ENCODE measurements at regions not wholly inside any gene's neighbourhood (a gene's known extent, or its start where the extent isn't known, plus 50 kb on each side); places are given as distances from the start of the nearest gene placed in this dataset.

DNA sequence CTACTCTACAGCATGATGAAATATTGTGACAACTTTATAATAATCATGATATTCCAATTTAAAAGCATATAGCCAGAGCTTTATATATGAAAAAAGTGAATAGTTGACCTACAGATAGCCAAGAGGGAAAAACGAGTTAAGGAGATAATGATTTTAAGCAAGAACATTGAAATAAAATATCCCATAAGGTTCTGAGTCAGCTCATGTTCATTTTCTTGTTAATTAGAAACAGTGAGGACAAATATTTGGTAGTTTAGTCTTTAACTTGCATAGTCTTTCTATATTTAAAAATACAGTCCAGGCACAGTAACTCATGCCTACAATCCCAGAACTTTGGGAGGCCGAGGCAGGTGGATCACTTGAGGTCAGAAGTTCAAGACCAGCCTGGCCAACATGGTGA lies 55.8 kb upstream of the CDH6 start:
- DNase-seq (ENCODE audit: low read depth in 2 of 2) = no peak

- no peak for DNase-seq (ENCODE audit: low read depth in 2 of 2)
These were observed 57.9 kb upstream of the CDH6 start for GRCh38 chr5:31135542-31135941.

DNA sequence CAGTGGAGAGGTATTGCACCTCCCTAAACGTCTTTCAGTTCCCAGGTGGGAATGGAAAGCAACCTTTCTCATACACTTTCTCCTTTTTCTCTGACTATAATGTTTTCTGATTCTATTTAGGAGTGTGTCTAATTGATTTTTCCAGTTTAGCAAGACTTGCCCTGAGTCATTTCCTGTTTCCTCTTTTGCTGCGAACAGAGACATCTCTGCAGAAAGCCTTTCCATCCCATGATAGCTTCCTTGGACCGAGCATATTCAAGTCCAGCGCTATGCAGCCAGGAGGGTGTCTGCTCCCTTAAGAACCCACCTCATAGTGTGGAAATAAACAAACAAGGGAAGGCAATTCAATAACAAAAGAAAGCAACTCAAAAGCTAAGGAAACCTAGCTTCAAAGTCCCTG lies 60.0 kb upstream of the CDH6 start:
- no peak for DNase-seq (ENCODE audit: low read depth in 2 of 2)

DNA sequence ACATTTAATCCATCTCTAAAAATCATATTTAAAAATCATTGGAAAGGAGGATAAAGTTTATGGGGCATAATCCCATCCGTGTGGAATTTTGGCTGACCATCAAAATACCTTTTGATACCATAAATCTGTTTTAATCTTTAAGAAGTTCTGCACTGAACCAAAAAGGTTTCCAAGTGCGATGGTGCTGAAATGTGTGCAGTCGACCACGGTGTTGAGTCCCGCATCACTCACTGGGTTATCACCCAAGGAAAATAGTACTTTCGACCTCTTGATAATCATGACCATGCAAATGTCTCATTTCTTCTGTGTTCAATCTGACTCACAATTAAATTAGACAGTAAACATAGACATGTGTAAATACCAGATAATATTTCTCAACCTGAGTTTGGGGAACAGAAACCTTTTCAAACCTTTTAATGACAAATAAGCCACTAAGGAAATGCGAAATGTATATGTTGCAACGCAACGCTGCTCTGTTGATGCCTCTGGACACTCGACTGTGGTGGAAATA lies 62.0 kb upstream of the CDH6 start:
- DNase-seq (ENCODE audit: low read depth in 2 of 2) = no peak

DNA sequence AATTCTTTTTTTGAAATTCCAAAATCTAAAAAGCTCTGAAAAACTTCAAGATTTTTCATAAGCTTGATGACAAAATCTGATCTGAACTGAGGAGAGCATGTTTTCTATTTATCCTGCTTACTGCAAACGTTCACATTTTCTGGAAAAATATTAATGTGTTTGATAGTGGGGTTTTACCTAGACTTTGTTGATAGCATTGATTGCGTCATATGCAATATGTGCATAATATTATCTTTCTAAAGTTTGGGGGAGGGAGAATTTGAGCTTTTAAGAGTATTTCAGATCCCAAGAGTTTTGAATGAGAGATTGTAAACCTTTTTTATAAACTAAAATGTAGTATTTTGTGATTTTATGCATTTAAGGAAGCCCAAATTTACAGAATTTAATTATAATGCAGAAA lies 62.8 kb upstream of the CDH6 start:
- DNase-seq (ENCODE audit: low read depth in 2 of 2) = no peak

DNA sequence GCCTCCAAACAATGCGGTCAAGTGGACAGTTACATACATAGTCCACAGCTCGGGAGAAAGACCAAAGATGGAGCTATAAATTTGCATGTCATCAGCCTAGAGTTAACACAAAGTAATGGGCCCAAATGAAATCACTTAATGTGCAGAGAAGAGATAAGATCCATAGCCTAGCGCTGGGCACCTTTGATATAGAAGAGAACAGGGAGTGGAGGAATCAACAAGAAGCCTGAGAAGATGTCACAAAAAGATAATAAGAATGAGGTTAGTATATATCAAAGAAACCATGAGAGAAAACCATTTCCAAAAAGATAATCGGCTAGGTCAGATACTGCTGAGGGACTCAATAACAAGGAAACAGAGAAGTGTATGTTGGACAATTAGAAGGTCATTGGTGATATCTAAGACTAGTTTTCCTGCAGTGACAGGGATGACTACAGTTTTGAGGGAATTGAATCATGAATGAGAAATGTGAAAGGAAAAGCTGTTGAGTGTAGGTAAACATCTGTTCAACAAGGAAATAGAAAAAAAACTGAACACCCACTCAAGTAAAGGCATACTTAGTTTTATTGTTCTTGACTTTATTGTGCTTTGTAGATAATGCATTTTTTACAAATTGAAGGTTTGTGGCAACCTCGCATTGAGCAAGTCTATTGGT lies 68.7 kb upstream of the CDH6 start:
- no peak for DNase-seq (ENCODE audit: low read depth in 2 of 2)

DNA sequence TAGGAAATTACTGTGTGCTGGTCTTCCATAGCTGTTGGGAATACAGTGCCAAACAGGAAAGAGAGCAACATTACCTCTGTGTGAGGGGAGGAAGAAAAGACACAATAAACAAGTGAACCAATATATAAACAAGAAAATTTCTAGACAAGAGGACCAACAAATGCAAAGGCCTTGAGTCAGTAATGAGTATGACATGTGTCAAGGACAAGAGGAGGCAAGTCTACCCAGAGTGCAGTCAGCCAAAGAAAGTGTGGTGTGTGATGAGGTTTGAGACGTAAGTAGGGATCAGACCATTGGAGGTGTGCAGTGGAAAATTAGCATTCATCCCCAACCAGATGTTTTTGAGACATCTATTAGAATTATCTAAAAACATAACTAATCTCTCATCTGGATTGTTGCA lies 69.5 kb upstream of the CDH6 start:
- DNase-seq (ENCODE audit: low read depth in 2 of 2) = no peak

DNA sequence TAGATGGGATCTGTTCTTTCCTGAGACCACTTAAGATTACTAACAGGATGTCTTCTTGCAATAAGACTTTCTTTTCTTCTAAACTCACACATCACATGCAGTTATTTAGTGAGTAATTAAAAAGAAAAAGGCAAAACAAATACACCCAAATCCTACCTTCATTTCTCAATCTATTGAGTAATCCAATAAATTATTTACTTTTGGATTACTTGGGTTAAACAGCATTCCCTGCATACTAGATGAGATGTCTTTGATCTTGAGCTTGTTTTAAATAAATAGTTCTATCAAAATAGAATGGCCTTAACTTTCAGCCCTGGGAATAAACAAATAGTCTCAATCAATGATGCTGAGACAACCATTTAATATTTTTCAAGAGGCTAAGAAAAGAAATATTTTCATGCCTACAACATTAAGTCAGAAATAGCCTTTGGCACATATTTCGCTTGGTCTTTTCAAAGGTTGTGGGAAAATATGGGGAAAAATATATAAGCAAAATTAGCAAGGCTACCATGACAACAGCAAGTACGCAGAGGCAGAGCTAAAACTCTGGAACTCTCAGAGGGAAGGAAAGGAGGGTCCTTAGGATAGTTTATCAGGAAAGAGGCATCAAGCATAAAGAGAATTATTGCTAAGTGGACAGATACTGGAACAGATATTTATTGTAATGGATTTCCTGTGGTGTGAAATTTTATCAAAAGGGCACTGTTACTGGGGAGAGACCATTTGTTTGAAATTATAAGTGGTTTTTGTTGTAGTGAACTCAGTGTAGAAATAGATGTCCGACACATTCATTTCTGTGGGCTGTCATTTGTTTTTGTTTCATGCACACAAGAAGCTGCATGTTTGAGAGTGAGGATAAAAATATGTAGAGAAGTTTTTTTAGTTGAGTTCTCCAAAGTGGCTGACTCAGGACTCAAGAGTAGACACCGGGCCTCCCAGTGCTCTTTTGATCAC lies 70.2 kb upstream of the CDH6 start:
- no peak for DNase-seq (ENCODE audit: low read depth in 2 of 2)

DNA sequence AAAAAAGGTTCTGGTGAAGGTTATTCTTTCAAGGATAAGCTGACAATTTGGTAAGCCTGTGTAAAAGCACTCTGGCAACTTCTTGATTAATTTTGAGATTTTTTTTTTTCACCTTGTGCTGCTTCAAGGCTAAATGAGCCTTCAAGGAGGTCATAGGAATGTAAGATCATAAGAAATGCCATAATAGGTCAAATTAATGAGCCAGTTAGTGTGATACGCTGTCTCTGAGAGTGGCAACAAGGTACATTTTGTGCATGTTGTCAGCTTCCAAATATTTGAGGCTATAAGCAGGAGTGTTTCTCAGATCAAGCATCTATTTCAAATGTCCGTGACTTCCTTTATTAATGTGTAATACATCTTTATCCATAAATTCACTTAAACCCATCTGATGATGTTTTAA lies 72.3 kb upstream of the CDH6 start:
- no peak for DNase-seq (ENCODE audit: low read depth in 2 of 2)

GRCh38 chr5:31120642-31120948 lies 72.9 kb upstream of the CDH6 start:
- no peak for DNase-seq (ENCODE audit: low read depth in 2 of 2)

DNA sequence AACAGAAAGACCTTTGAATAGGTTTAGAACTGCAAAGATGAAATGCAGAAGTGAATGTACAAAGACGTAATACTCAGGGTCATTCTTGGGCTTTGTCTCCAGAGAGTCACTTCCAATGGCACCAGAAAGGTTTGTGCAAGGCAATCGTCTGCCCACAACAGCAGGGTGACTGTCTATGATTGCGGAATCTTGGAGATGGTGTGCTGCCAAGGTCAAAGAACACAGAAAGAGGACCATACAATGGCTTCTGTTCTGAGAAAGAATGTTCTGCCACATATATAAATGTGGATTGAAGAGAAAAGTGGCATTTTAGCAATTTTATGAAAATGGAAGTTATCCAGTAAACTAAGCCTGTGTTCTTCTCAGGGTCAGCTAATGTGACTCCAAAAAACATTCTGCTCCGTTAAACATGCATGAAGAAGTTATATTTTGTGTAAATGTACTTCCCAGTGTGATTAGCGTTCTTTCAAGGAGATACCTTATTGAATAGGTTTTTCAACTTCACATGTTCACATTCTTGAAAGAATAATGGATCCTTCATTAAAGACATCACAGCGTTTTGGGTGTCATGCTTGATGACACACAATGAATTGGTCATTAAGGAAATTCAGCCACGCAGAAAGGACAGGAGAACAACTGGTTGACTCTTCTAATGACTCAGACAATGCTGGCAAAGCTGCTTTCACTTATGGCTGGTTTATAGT lies 73.4 kb upstream of the CDH6 start:
- DNase-seq (ENCODE audit: low read depth in 2 of 2) = no peak

DNA sequence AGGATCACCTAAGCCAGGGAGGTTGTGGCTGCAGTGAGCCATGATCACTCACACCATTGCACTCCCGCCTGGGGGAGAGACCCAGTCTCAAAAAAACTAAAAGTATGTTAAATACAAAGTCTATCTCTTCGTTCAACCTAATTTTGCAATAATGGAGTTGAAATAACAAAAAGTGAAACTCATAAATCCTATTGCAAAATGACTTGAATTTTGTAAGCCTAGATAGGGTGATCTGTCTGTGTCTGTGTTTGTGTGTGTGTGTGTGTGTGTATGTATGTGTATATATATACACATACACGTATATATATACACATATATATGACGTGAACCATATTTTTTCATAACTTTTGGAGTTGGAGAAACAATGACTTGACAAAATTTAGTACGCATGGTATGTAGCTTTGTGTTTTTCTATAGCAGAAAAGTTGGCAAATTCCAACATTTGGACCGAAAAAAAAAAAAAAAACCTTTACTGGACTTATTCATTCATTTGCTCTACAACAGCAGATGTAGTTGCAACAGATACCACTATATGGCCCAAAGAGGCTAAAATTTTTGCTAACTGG lies 76.9 kb upstream of the CDH6 start:
- no peak for DNase-seq (ENCODE audit: low read depth in 2 of 2)

- DNase-seq (ENCODE audit: low read depth in 2 of 2) = no peak
These were observed 78.7 kb upstream of the CDH6 start for GRCh38 chr5:31114817-31115216.

- no peak for DNase-seq (ENCODE audit: low read depth in 2 of 2)
These were observed 79.7 kb upstream of the CDH6 start for GRCh38 chr5:31113666-31114350.

DNA sequence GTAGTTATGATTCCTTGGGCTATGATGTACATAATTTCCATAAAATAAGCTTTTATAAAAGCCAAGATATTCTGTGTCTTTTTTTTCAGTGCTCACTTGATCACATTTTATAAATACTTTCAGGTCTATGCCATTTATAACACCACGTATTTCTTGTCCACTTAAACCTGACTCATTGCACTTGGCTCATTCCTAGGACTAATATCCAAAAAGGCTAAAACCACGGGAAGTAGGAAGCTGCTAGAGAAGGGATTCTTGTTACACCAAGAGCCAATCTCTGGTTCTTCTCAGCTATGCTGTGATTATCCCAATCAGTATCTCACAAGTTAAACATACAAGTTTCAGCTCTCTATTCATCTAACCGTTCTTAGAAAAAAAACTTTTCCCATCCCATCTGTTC lies 80.4 kb upstream of the CDH6 start:
- DNase-seq (ENCODE audit: low read depth in 2 of 2) = peak; percentile 64 to 68

- DNase-seq (ENCODE audit: low read depth in 2 of 2) = no peak
These were observed 86.4 kb upstream of the CDH6 start for GRCh38 chr5:31107091-31107518.

DNA sequence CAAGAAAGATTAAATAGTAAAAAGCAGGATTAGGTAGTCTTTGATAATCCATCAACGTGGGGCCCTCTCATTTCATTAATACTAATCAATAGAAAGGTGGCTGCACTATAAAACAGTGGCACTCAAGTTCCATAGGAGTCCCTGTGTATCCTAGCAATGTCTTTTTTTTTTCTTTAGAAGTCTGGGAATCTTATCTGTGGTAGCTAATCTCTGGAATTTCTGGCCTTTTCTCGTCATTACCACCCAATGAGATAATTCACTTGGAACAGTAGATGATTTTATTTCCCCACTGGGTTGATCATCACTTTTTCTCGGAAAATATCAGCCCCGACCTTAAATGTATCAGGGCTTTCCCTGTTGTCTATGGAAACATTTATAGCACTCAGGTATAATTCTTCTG lies 86.8 kb upstream of the CDH6 start:
- DNase-seq (ENCODE audit: low read depth in 2 of 2) = no peak

DNA sequence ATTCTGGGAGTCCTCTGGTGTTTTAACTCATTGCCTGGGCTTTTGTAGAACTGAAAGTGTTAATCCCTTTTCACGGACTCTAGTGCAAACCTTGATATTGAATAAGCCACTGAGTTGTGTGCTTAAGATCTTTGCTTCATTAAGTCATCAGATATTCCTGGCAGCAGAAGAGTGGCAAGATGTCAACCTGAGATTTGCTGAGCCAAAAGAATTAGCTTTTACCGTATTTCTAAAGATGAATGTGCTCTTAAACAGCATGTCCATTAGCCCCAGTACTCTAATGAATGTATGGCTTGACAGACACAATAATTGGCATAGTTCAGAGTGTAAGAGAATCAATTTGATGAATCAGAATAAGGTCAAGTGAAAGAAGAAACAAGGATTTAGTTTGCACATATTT lies 87.2 kb upstream of the CDH6 start:
- no peak for DNase-seq (ENCODE audit: low read depth in 2 of 2)

DNA sequence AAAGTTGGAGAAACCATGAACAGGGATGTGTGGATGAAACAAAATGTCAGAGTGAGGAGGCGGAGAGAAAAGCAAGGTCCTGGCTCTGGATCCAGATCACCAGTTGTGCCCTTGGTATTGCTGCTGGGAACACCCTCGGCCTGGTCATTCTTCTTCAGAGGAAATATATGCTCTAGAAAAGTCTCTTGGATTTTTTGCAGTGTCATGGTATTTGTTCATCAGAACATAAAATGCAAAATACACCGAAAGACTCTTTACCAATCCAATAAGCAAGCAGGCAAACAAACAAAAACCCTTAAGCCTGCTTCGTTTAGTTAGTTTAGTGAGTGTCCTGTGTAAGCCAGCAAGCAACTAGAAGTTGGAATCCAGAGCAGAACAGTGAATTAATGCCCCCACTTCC lies 88.7 kb upstream of the CDH6 start:
- no peak for DNase-seq (ENCODE audit: low read depth in 2 of 2)

GRCh38 chr5:31100781-31101310 lies 92.6 kb upstream of the CDH6 start:
- no peak for DNase-seq (ENCODE audit: low read depth in 2 of 2)

DNA sequence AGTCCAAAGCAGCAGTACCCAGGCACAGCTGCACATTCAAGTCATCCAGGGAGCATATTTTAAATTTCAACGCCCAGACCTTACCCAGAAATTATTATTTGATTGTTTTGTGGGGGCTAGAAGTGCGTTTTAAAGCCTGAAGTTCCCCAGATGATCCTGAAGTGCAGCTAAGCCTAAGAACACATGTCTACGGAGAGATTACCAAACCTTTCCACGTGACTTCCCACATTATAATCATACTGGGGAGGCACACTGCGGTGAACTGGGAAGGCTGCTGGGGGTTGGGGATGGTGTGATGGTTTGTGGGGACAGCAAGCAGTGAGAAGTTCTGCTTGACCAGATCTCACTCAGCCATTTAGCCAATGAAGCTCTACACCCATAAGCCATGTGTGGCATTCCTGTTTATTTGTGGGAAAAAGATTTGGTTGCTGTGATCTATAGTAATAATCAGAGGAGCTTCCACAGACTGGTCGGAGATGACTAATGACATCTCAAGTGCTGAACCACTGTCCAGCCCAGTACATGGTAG lies 93.4 kb upstream of the CDH6 start:
- DNase-seq (ENCODE audit: low read depth in 2 of 2) = no peak
